ENCODE measurements at regions not wholly inside any gene's neighbourhood (a gene's known extent, or its start where the extent isn't known, plus 50 kb on each side); places are given as distances from the start of the nearest gene placed in this dataset.

DNA sequence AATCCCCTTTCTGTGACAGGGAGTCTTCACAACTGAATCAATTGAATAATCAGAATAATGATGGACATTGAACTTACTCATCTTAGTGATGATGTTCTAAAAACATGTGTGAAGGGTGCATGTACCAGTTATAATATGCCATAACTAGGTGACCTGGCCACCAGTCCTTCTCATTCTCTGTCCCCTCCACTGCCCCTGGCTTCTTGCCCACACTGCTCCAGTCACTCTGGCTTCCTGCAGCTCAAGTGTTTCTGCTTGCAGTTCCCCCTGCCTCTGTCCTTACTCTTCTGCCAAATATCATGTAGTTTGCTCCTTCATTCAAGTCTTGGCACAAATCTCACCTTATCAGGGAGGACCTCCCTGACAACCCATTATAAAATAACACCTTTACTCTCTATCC is 168.1 kb upstream of the SLC7A11 start:
- TF ChIP-seq EP300 (IDR thresholded peaks at IDR 0.05; ENCODE audit: borderline replicate concordance) (no peak), TAF1 (IDR thresholded peaks at IDR 0.05; ENCODE audit: low read depth) (no peak), NFIC (IDR thresholded peaks at IDR 0.05) (no peak), EGR1 (IDR thresholded peaks at IDR 0.05) (no peak), USF1 (IDR thresholded peaks at IDR 0.05) (no peak), MAX (IDR thresholded peaks at IDR 0.05) (no peak), RAD21 (IDR thresholded peaks at IDR 0.05; ENCODE audit: low read depth) (no peak)
- TF ChIP-seq, protein P1, sequence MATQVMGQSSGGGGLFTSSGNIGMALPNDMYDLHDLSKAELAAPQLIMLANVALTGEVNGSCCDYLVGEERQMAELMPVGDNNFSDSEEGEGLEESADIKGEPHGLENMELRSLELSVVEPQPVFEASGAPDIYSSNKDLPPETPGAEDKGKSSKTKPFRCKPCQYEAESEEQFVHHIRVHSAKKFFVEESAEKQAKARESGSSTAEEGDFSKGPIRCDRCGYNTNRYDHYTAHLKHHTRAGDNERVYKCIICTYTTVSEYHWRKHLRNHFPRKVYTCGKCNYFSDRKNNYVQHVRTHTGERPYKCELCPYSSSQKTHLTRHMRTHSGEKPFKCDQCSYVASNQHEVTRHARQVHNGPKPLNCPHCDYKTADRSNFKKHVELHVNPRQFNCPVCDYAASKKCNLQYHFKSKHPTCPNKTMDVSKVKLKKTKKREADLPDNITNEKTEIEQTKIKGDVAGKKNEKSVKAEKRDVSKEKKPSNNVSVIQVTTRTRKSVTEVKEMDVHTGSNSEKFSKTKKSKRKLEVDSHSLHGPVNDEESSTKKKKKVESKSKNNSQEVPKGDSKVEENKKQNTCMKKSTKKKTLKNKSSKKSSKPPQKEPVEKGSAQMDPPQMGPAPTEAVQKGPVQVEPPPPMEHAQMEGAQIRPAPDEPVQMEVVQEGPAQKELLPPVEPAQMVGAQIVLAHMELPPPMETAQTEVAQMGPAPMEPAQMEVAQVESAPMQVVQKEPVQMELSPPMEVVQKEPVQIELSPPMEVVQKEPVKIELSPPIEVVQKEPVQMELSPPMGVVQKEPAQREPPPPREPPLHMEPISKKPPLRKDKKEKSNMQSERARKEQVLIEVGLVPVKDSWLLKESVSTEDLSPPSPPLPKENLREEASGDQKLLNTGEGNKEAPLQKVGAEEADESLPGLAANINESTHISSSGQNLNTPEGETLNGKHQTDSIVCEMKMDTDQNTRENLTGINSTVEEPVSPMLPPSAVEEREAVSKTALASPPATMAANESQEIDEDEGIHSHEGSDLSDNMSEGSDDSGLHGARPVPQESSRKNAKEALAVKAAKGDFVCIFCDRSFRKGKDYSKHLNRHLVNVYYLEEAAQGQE (IDR thresholded peaks at IDR 0.05; ENCODE audit: low read depth) = no peak

Measured in Ishikawa (cell line).